Activated naive CD4-positive, alpha-beta T cell treated with anti-CD3 and anti-CD28 coated beads for 36 hours (primary cell): ENCODE measurements at regions not wholly inside any gene's neighbourhood (a gene's known extent, or its start where the extent isn't known, plus 50 kb on each side); places are given as distances from the start of the nearest gene placed in this dataset.

Experiments used
- CTCF ChIA-PET: fragments of 350-600 bp; sonication (Branson Sonifier 250); formaldehyde crosslinking; loops from one replicate; lab custom pipeline; 2021; ENCODE audit warnings: antibody characterized with exemption; lab: Charles Lee
- DNase-seq: peaks from one replicate; pipeline ENCODE4 v3.0.0-alpha.2; 2020
- H3K27ac Mint-ChIP-seq: one replicate; pipeline ENCODE4 v1.8.0; 2021; ENCODE audit warnings: mild to moderate bottlenecking, mixed read lengths
- H3K27me3 Mint-ChIP-seq: one replicate; pipeline ENCODE4 v1.8.0; 2021; ENCODE audit warnings: low read depth, mixed read lengths
- H3K36me3 Mint-ChIP-seq: one replicate; pipeline ENCODE4 v1.8.0; 2021; ENCODE audit warnings: low read depth, mixed read lengths
- H3K4me1 Mint-ChIP-seq: one replicate; pipeline ENCODE4 v1.8.0; 2021; ENCODE audit warnings: low read depth, mixed read lengths
- H3K4me3 Mint-ChIP-seq: one replicate; pipeline ENCODE4 v1.8.0; 2021; ENCODE audit warnings: mild to moderate bottlenecking, moderate library complexity, mixed read lengths
- H3K9me3 Mint-ChIP-seq: one replicate; pipeline ENCODE4 v1.8.0; 2021; ENCODE audit warnings: mixed read lengths
- intact Hi-C: fragments of 100-400 bp; cut with micrococcal nuclease; formaldehyde crosslinking; loops from one replicate; pipeline ENCODE4 v1.15.1; 2023

GRCh38 chr16:22677024-22677830 lies 136.7 kb upstream of the HS3ST2 start:
- H3K4me3 Mint-ChIP-seq = no peak overlapping the region
- H3K9me3 Mint-ChIP-seq = no peaks in the 10 kb centered on the region
- no peaks in the 10 kb centered on the region for H3K4me1 Mint-ChIP-seq
- CTCF ChIA-PET = no interaction called here
- intact Hi-C loops = no loop called here
- H3K27ac Mint-ChIP-seq = no peak overlapping the region
- no peaks in the 10 kb centered on the region for H3K36me3 Mint-ChIP-seq
- peaks cover 2% of the 10 kb centered on the region for H3K27me3 Mint-ChIP-seq
- DNase-seq = no peak

- Mint-ChIP-seq H3K4me3 (no peak overlapping the region), H3K4me1 (no peaks in the 10 kb centered on the region), H3K27me3 (peaks cover 2% of the 10 kb centered on the region), H3K27ac (no peak overlapping the region), H3K9me3 (no peaks in the 10 kb centered on the region), H3K36me3 (no peaks in the 10 kb centered on the region)
- CTCF ChIA-PET = no interaction called here
- no peak for DNase-seq
- intact Hi-C loops = no loop called here
These were observed 135.7 kb upstream of the HS3ST2 start for GRCh38 chr16:22678311-22678710.

GRCh38 chr16:22681554-22682291 lies 132.2 kb upstream of the HS3ST2 start:
- H3K4me1 Mint-ChIP-seq = no peaks in the 10 kb centered on the region
- no peaks in the 10 kb centered on the region for H3K9me3 Mint-ChIP-seq
- peaks cover 4% of the 10 kb centered on the region for H3K27me3 Mint-ChIP-seq
- CTCF ChIA-PET = interaction anchor here (1.2 kb wide), 1 partner anchor 11 kb away, joined by 5 read pairs; no protein-coding TSS in a partner anchor
- intact Hi-C loops = no loop called here
- DNase-seq = no peak
- no peaks in the 10 kb centered on the region for H3K36me3 Mint-ChIP-seq
- no peak overlapping the region for H3K4me3 Mint-ChIP-seq
- H3K27ac Mint-ChIP-seq = no peak overlapping the region

- Mint-ChIP-seq H3K4me3 (no peak overlapping the region), H3K9me3 (peaks cover 4% of the 10 kb centered on the region), H3K27ac (no peak overlapping the region), H3K36me3 (no peaks in the 10 kb centered on the region), H3K27me3 (peaks cover 2% of the 10 kb centered on the region), H3K4me1 (no peaks in the 10 kb centered on the region)
- no peak for DNase-seq
- CTCF ChIA-PET = interaction anchor here (0.6 to 1.3 kb wide), 3 partner anchors 10 to 101 kb away, joined by 3 read pairs; no protein-coding TSS in a partner anchor
- intact Hi-C loops = no loop called here
These were observed 130.7 kb upstream of the HS3ST2 start for GRCh38 chr16:22683258-22683657.

- Mint-ChIP-seq H3K27ac (no peak overlapping the region), H3K27me3 (peaks cover 2% of the 10 kb centered on the region), H3K9me3 (peaks cover 4% of the 10 kb centered on the region), H3K4me1 (no peaks in the 10 kb centered on the region), H3K4me3 (no peak overlapping the region), H3K36me3 (no peaks in the 10 kb centered on the region)
- intact Hi-C loops = no loop called here
- CTCF ChIA-PET = no interaction called here
- DNase-seq = no peak
These were observed 130.0 kb upstream of the HS3ST2 start for GRCh38 chr16:22683730-22684573.

GRCh38 chr16:22684574-22685458 lies 129.1 kb upstream of the HS3ST2 start:
- H3K27ac Mint-ChIP-seq = no peak overlapping the region
- CTCF ChIA-PET = no interaction called here
- no peaks in the 10 kb centered on the region for H3K4me1 Mint-ChIP-seq
- peaks cover 2% of the 10 kb centered on the region for H3K27me3 Mint-ChIP-seq
- H3K4me3 Mint-ChIP-seq = no peak overlapping the region
- no peaks in the 10 kb centered on the region for H3K36me3 Mint-ChIP-seq
- no peak for DNase-seq
- peaks cover 4% of the 10 kb centered on the region for H3K9me3 Mint-ChIP-seq
- intact Hi-C loops = no loop called here

- H3K4me1 Mint-ChIP-seq = no peaks in the 10 kb centered on the region
- no peak for DNase-seq
These were observed 128.5 kb upstream of the HS3ST2 start for GRCh38 chr16:22685459-22685830.

GRCh38 chr16:22687031-22687530 lies 126.9 kb upstream of the HS3ST2 start:
- H3K9me3 Mint-ChIP-seq = peaks cover 4% of the 10 kb centered on the region
- no peak overlapping the region for H3K27ac Mint-ChIP-seq
- intact Hi-C loops = no loop called here
- H3K27me3 Mint-ChIP-seq = peaks cover 2% of the 10 kb centered on the region
- H3K36me3 Mint-ChIP-seq = no peaks in the 10 kb centered on the region
- no peaks in the 10 kb centered on the region for H3K4me1 Mint-ChIP-seq
- CTCF ChIA-PET = interaction anchor here (0.7 kb wide), 1 partner anchor 696 kb away, joined by 3 read pairs; no protein-coding TSS in a partner anchor
- DNase-seq = no peak
- H3K4me3 Mint-ChIP-seq = no peak overlapping the region

More at GRCh38 chr16:22685459-22685830, 128.5 kb upstream of the HS3ST2 start:
- H3K27me3 Mint-ChIP-seq = peaks cover 2% of the 10 kb centered on the region
- H3K9me3 Mint-ChIP-seq = peaks cover 4% of the 10 kb centered on the region
- intact Hi-C loops = no loop called here
- CTCF ChIA-PET = no interaction called here
- H3K4me3 Mint-ChIP-seq = no peak overlapping the region
- no peaks in the 10 kb centered on the region for H3K36me3 Mint-ChIP-seq
- no peak overlapping the region for H3K27ac Mint-ChIP-seq

GRCh38 chr16:22688463-22688862 lies 125.5 kb upstream of the HS3ST2 start:
- intact Hi-C loops = no loop called here
- CTCF ChIA-PET = no interaction called here
- DNase-seq = no peak
- no peaks in the 10 kb centered on the region for H3K36me3 Mint-ChIP-seq
- H3K27ac Mint-ChIP-seq = no peak overlapping the region
- no peaks in the 10 kb centered on the region for H3K4me1 Mint-ChIP-seq
- H3K4me3 Mint-ChIP-seq = no peak overlapping the region
- H3K27me3 Mint-ChIP-seq = peaks cover 2% of the 10 kb centered on the region
- peaks cover 4% of the 10 kb centered on the region for H3K9me3 Mint-ChIP-seq

GRCh38 chr16:22688930-22689329 lies 125.0 kb upstream of the HS3ST2 start:
- Mint-ChIP-seq H3K4me1 (no peaks in the 10 kb centered on the region), H3K27ac (no peak overlapping the region), H3K9me3 (peaks cover 4% of the 10 kb centered on the region), H3K36me3 (no peaks in the 10 kb centered on the region), H3K27me3 (peaks cover 2% of the 10 kb centered on the region), H3K4me3 (no peak overlapping the region)
- intact Hi-C loops = no loop called here
- CTCF ChIA-PET = no interaction called here
- no peak for DNase-seq

GRCh38 chr16:22691335-22691734 lies 122.6 kb upstream of the HS3ST2 start:
- no peaks in the 10 kb centered on the region for H3K36me3 Mint-ChIP-seq
- DNase-seq = no peak
- H3K27me3 Mint-ChIP-seq = peaks cover under 1% of the 10 kb centered on the region
- H3K27ac Mint-ChIP-seq = no peak overlapping the region
- intact Hi-C loops = no loop called here
- CTCF ChIA-PET = no interaction called here
- no peaks in the 10 kb centered on the region for H3K4me1 Mint-ChIP-seq
- H3K9me3 Mint-ChIP-seq = peaks cover 4% of the 10 kb centered on the region
- no peak overlapping the region for H3K4me3 Mint-ChIP-seq
